ENCODE measurements at regions not wholly inside any gene's neighbourhood (a gene's known extent, or its start where the extent isn't known, plus 50 kb on each side); places are given as distances from the start of the nearest gene placed in this dataset.

- Mint-ChIP-seq H3K4me3 (ENCODE audit: low read depth) (no peak overlapping the region), H3K9me3 (peaks cover 68% of the 10 kb centered on the region)
Measured at GRCh38 chr19:27529158-27529557, 1683.8 kb downstream of the UQCRFS1 start.

GRCh38 chr19:27522223-27522622, 1690.7 kb downstream of the UQCRFS1 start:
- Mint-ChIP-seq H3K27me3 (ENCODE audit: low read depth) (no peaks in the 10 kb centered on the region), H3K36me3 (ENCODE audit: low read depth) (no peaks in the 10 kb centered on the region), H3K27ac (no peak overlapping the region), H3K4me1 (ENCODE audit: low read depth) (no peaks in the 10 kb centered on the region), H3K4me3 (ENCODE audit: low read depth) (no peak overlapping the region), H3K9me3 (peaks cover 48% of the 10 kb centered on the region)
- intact Hi-C loops (cut with micrococcal nuclease): no loop called here
- no peak for DNase-seq (ENCODE audit: low spot score)

More at GRCh38 chr19:27529158-27529557, 1683.8 kb downstream of the UQCRFS1 start:
- no peaks in the 10 kb centered on the region for H3K27me3 Mint-ChIP-seq (ENCODE audit: low read depth)
- no peaks in the 10 kb centered on the region for H3K36me3 Mint-ChIP-seq (ENCODE audit: low read depth)
- intact Hi-C loops (cut with micrococcal nuclease): no loop called here
- no peak for DNase-seq (ENCODE audit: low spot score)
- no peak overlapping the region for H3K27ac Mint-ChIP-seq
- H3K4me1 Mint-ChIP-seq (ENCODE audit: low read depth): no peaks in the 10 kb centered on the region
